Peyer's patch (tissue), 4 donors: ENCODE measurements at regions not wholly inside any gene's neighbourhood (a gene's known extent, or its start where the extent isn't known, plus 50 kb on each side); places are given as distances from the start of the nearest gene placed in this dataset.

Experiments
- CTCF ChIP-seq, 6 experiments: fragments of 450-650 bp in 4 of 6; fragments of 200-600 bp in 2 of 6; sonication (generic) in 1 of 6; IDR thresholded peaks; one replicate each; pipeline ENCODE4 v1.5.1; 2017 to 2019; ENCODE audit warnings: antibody characterized with exemption in 6 of 6, mild to moderate bottlenecking in 3 of 6, moderate library complexity in 1 of 6
- POLR2A ChIP-seq, 2 donors: fragments of 450-650 bp; IDR thresholded peaks; one replicate each; pipeline ENCODE4 v1.5.1; 2017; ENCODE audit warnings: antibody characterized with exemption in 2 of 2, mild to moderate bottlenecking in 2 of 2, moderate library complexity in 2 of 2

GRCh38 chr16:85480727-85481101 lies 132.4 kb upstream of the GSE1 start:
- TF ChIP-seq POLR2A (IDR thresholded peaks at IDR 0.05) (no peak), CTCF (IDR thresholded peaks at IDR 0.05) (no peak)
